ENCODE measurements at regions not wholly inside any gene's neighbourhood (a gene's known extent, or its start where the extent isn't known, plus 50 kb on each side); places are given as distances from the start of the nearest gene placed in this dataset.

DNA sequence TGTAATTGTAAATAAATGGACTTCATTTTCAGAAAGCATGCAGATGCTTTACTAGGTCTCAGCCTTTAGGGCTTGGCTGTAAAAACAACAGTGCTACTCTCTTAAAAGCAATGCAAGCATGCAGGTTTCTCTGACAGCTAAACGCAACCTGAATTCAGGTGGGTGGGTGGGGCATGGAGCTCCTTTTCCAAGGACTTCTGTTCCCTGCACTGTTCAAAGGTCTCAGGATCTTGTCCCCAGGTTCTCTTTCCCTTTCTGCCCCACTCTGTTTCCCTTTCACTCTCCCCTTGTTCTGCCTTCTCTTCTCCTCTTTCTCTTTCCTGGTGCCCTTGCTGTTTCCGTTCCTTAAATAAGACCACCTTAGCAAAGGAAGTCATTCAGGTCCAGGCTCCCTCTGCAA, 1527.5 kb upstream of the SLC10A2 start:
- TF ChIP-seq GATA3 (IDR thresholded peaks at IDR 0.05; ENCODE audit: low read depth, low read length) (no peak), GATA2 (IDR thresholded peaks at IDR 0.05; ENCODE audit: low read depth, low read length) (no peak)

All from SH-SY5Y (cell line).